ENCODE measurements at regions not wholly inside any gene's neighbourhood (a gene's known extent, or its start where the extent isn't known, plus 50 kb on each side); places are given as distances from the start of the nearest gene placed in this dataset.

- TF ChIP-seq CTCF (IDR thresholded peaks at IDR 0.05) (no peak), POLR2A (IDR thresholded peaks at IDR 0.05) (no peak)
Observed at GRCh38 chr6:100988391-100988984, 107.4 kb upstream of the ASCC3 start.

Data from lower leg skin (tissue), 3 donors.